GM23338 (cell line): ENCODE measurements at regions not wholly inside any gene's neighbourhood (a gene's known extent, or its start where the extent isn't known, plus 50 kb on each side); places are given as distances from the start of the nearest gene placed in this dataset.
"Not testable (repeated sequence)": the region's sequence is repeated elsewhere in the genome, so short reads cannot be mapped to it uniquely, and the experiment has no call there.

Experiments
- ATAC-seq: fragments of 200-7000 bp; cut with Tn5 transposase; 3 replicates; pipeline ENCODE4 v1.9.1; 2020
- DNase-seq: peaks from one replicate; pipeline ENCODE4 v3.0.0-alpha.2; 2015; ENCODE audit warnings: low spot score
- H2AFZ ChIP-seq: fragments of 200-600 bp; sonication (generic); 2 replicates; pipeline ENCODE4 v1.8.0; 2016; ENCODE audit warnings: antibody characterized with exemption, mild to moderate bottlenecking, moderate library complexity
- H3F3A ChIP-seq: fragments of 200-600 bp; sonication (generic); replicated peaks from 2 replicates; pipeline ENCODE4 v1.8.0; 2017; ENCODE audit warnings: antibody characterized with exemption, mixed run types, low read depth
- H3K27ac ChIP-seq: fragments of 200-600 bp; sonication (generic); 2 replicates; pipeline ENCODE4 v1.6.1; 2016; ENCODE audit warnings: low read depth
- H3K27me3 ChIP-seq: fragments of 200-600 bp; sonication (generic); 2 replicates; pipeline ENCODE4 v1.8.0; 2016; ENCODE audit warnings: mild to moderate bottlenecking, mixed run types, moderate library complexity; ENCODE audit not compliant: insufficient read depth
- H3K36me3 ChIP-seq: fragments of 200-600 bp; sonication (generic); 2 replicates; pipeline ENCODE4 v1.8.0; 2016; ENCODE audit warnings: mild to moderate bottlenecking; ENCODE audit not compliant: insufficient read depth
- H3K4me1 ChIP-seq: fragments of 200-600 bp; sonication (generic); 2 replicates; pipeline ENCODE4 v1.8.0; 2016; ENCODE audit warnings: mild to moderate bottlenecking, moderate library complexity; ENCODE audit not compliant: insufficient read depth
- H3K4me2 ChIP-seq: fragments of 200-600 bp; sonication (generic); 2 replicates; pipeline ENCODE4 v1.7.1; 2017; ENCODE audit warnings: mixed run types
- H3K4me3 ChIP-seq: fragments of 200-600 bp; sonication (generic); 2 replicates; pipeline ENCODE4 v1.6.1; 2016; ENCODE audit warnings: mixed run types
- H3K79me2 ChIP-seq: fragments of 200-600 bp; sonication (generic); replicated peaks from 2 replicates; pipeline ENCODE4 v1.8.0; 2017; ENCODE audit warnings: mild to moderate bottlenecking; ENCODE audit not compliant: insufficient read depth
- H3K9me2 ChIP-seq: fragments of 200-600 bp; sonication (generic); 2 replicates; pipeline ENCODE4 v1.8.0; 2017; ENCODE audit not compliant: insufficient read depth
- H4K20me1 ChIP-seq: fragments of 200-600 bp; sonication (generic); replicated peaks from 2 replicates; pipeline ENCODE4 v1.8.0; 2017; ENCODE audit warnings: mild to moderate bottlenecking; ENCODE audit not compliant: insufficient read depth
- H3K27ac Mint-ChIP-seq: 2 replicates; pipeline ENCODE4 v1.8.0; 2020; ENCODE audit warnings: inconsistent platforms, mild to moderate bottlenecking, moderate library complexity, mixed read lengths
- H3K27me3 Mint-ChIP-seq: 3 replicates; pipeline ENCODE4 v1.8.0; 2022; ENCODE audit warnings: low read depth, mild to moderate bottlenecking, moderate library complexity, mixed read lengths, inconsistent platforms; ENCODE audit not compliant: insufficient read depth, poor library complexity
- H3K36me3 Mint-ChIP-seq: 3 replicates; pipeline ENCODE4 v1.8.0; 2021; ENCODE audit warnings: low read depth, mild to moderate bottlenecking, inconsistent platforms, moderate library complexity, mixed read lengths
- H3K4me1 Mint-ChIP-seq: 3 replicates; pipeline ENCODE4 v1.8.0; 2020; ENCODE audit warnings: mild to moderate bottlenecking, inconsistent platforms, mixed read lengths
- H3K4me3 Mint-ChIP-seq: 3 replicates; pipeline ENCODE4 v1.8.0; 2021; ENCODE audit warnings: moderate library complexity, mild to moderate bottlenecking, inconsistent platforms, mixed read lengths
- H3K9me3 Mint-ChIP-seq: 3 replicates; pipeline ENCODE4 v1.8.0; 2020; ENCODE audit warnings: moderate library complexity, mild to moderate bottlenecking, inconsistent platforms, mixed read lengths

- not testable (repeated sequence) for H3K4me1 ChIP-seq, DNase-seq, H4K20me1 ChIP-seq, H3K27me3 ChIP-seq, ATAC-seq, H3K36me3 ChIP-seq, H3K27ac ChIP-seq, H3K4me3 ChIP-seq, H3K4me3 Mint-ChIP-seq, H3K27me3 Mint-ChIP-seq, H3K4me1 Mint-ChIP-seq, H3K79me2 ChIP-seq, H3K4me2 ChIP-seq, H3K36me3 Mint-ChIP-seq, H3F3A ChIP-seq, H3K27ac Mint-ChIP-seq, H3K9me2 ChIP-seq, H2AFZ ChIP-seq
- peaks cover 39% of the 10 kb centered on the region for H3K9me3 Mint-ChIP-seq
Observed at GRCh38 chr16:33771211-33771610, 311.8 kb downstream of the TP53TG3F start.

DNA sequence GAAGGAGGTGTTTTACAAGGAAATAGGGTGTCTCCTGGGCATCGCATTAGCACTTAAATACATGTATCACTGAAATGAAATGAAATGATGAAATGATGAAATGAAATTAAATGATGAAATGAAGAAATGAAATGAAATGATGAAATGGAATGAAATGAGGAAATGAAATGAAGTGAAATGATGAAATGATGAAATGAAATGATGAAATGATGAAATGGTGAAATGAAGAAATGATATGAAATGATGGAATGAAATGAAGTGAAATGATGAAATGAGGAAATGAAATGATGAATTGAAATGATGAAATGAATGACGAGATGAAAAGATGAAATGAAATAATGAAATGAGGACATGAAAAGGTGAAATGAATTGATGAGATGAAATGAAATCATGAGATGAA lies 314.6 kb downstream of the TP53TG3F start:
- H3K27ac Mint-ChIP-seq, H3K79me2 ChIP-seq, H3K4me1 Mint-ChIP-seq, H3K4me3 Mint-ChIP-seq, H3K27me3 Mint-ChIP-seq, H3K36me3 ChIP-seq, H3K27ac ChIP-seq, H3K4me3 ChIP-seq, H3F3A ChIP-seq, H3K4me2 ChIP-seq, H3K27me3 ChIP-seq, H3K36me3 Mint-ChIP-seq, H3K4me1 ChIP-seq, H3K9me2 ChIP-seq, ATAC-seq, H2AFZ ChIP-seq, H4K20me1 ChIP-seq, DNase-seq: not testable (repeated sequence)
- peaks cover 33% of the 10 kb centered on the region for H3K9me3 Mint-ChIP-seq

- H3K4me1 ChIP-seq, H3K27me3 ChIP-seq, H3K4me3 Mint-ChIP-seq, H3K27me3 Mint-ChIP-seq, H4K20me1 ChIP-seq, H3K79me2 ChIP-seq, H3K4me1 Mint-ChIP-seq, H2AFZ ChIP-seq, DNase-seq, H3K36me3 ChIP-seq, H3K4me3 ChIP-seq, ATAC-seq, H3K27ac ChIP-seq, H3F3A ChIP-seq, H3K36me3 Mint-ChIP-seq, H3K9me2 ChIP-seq, H3K27ac Mint-ChIP-seq, H3K4me2 ChIP-seq: not testable (repeated sequence)
- peaks cover 28% of the 10 kb centered on the region for H3K9me3 Mint-ChIP-seq
Observed at GRCh38 chr16:33774724-33775123, 315.3 kb downstream of the TP53TG3F start.

- H3K27me3 ChIP-seq, H3K9me3 Mint-ChIP-seq, H3K27ac Mint-ChIP-seq, DNase-seq, ATAC-seq, H4K20me1 ChIP-seq, H3K4me1 ChIP-seq, H3K27ac ChIP-seq, H3K4me3 Mint-ChIP-seq, H3K27me3 Mint-ChIP-seq, H3K4me1 Mint-ChIP-seq, H3F3A ChIP-seq, H2AFZ ChIP-seq, H3K4me2 ChIP-seq, H3K9me2 ChIP-seq, H3K36me3 ChIP-seq, H3K79me2 ChIP-seq, H3K36me3 Mint-ChIP-seq, H3K4me3 ChIP-seq: not testable (repeated sequence)
Observed at GRCh38 chr16:33816328-33816944, 357.0 kb downstream of the TP53TG3F start.

DNA sequence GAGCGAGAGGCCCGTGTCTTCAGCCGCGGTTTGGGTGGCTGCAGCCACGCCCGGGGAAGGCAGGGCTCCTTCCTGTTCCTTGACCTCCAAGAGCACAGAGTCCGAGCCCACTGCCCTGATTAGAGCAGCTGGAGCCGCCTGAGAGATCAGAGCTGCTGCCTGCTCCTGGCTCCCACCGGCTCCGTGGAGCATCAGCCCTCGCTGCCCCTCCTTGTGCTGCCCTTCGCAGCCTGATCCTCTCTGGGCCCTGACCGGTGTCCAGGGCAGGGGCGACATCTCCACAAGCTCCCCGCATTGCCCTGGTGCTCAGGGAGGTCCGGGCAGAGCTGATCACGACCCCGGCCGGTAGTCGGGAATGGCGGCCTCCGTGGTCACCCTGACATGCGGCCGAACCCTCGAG lies 365.3 kb downstream of the TP53TG3F start:
- not testable (repeated sequence) for H3K9me2 ChIP-seq, H3K9me3 Mint-ChIP-seq, DNase-seq, ATAC-seq, H3K36me3 Mint-ChIP-seq, H3K79me2 ChIP-seq, H3K4me1 Mint-ChIP-seq, H3K27ac ChIP-seq, H3K27ac Mint-ChIP-seq, H3K4me2 ChIP-seq, H3F3A ChIP-seq, H3K27me3 Mint-ChIP-seq, H3K4me1 ChIP-seq, H3K4me3 ChIP-seq, H3K27me3 ChIP-seq, H3K4me3 Mint-ChIP-seq, H3K36me3 ChIP-seq, H2AFZ ChIP-seq, H4K20me1 ChIP-seq

DNA sequence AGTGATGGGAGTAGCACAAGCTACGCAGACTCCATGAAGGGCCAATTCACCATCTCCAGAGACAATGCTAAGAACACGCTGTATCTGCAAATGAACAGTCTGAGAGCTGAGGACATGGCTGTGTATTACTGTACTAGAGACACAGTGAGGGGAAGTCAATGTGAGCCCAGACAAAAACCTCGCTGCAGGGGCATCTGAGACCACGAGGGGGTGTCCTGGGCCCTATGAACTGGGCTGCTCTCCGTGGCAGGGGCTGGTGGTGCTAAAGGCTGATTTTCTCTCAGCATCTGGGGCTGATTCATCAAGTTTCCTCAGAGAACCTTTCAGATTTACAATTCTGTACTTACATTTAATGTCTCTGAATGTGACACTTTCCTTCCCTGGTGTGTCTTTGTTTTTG lies 368.1 kb downstream of the TP53TG3F start:
- H2AFZ ChIP-seq, DNase-seq, H3K4me3 ChIP-seq, H3K27ac Mint-ChIP-seq, H4K20me1 ChIP-seq, H3K4me1 Mint-ChIP-seq, H3F3A ChIP-seq, H3K27me3 Mint-ChIP-seq, H3K79me2 ChIP-seq, H3K27ac ChIP-seq, H3K4me3 Mint-ChIP-seq, H3K36me3 Mint-ChIP-seq, H3K9me2 ChIP-seq, H3K4me1 ChIP-seq, H3K36me3 ChIP-seq, H3K9me3 Mint-ChIP-seq, H3K27me3 ChIP-seq, H3K4me2 ChIP-seq, ATAC-seq: not testable (repeated sequence)

- H3K4me3 Mint-ChIP-seq, DNase-seq, H3K27ac Mint-ChIP-seq, H3K79me2 ChIP-seq, H3K27ac ChIP-seq, H3F3A ChIP-seq, H3K4me2 ChIP-seq, H3K36me3 ChIP-seq, H4K20me1 ChIP-seq, ATAC-seq, H3K4me1 ChIP-seq, H3K9me2 ChIP-seq, H3K27me3 Mint-ChIP-seq, H3K36me3 Mint-ChIP-seq, H2AFZ ChIP-seq, H3K4me1 Mint-ChIP-seq, H3K27me3 ChIP-seq, H3K4me3 ChIP-seq: not testable (repeated sequence)
- peaks cover 15% of the 10 kb centered on the region for H3K9me3 Mint-ChIP-seq
Observed at GRCh38 chr16:33839157-33839556, 379.7 kb downstream of the TP53TG3F start.
